ENCODE measurements at regions not wholly inside any gene's neighbourhood (a gene's known extent, or its start where the extent isn't known, plus 50 kb on each side); places are given as distances from the start of the nearest gene placed in this dataset.

GRCh38 chr13:73737214-73737613, 397.0 kb downstream of the KLF12 start:
- no peak for TF ChIP-seq CTCF (IDR thresholded peaks at IDR 0.05)
- no peak for TF ChIP-seq EP300 (IDR thresholded peaks at IDR 0.05)
- TF ChIP-seq POLR2A (IDR thresholded peaks at IDR 0.05), result no peak

Data from ovary (tissue), 3 donors.